ENCODE measurements at regions not wholly inside any gene's neighbourhood (a gene's known extent, or its start where the extent isn't known, plus 50 kb on each side); places are given as distances from the start of the nearest gene placed in this dataset.

GRCh38 chr16:9185381-9185780, 93.9 kb downstream of the HAPSTR1 start:
- in situ Hi-C loops (cut with HindIII; ENCODE audit: low pct_unique_long_range_greater_than_20kb, low sequenced_read_pairs) (no loop called here), intact Hi-C loops (cut with micrococcal nuclease; ENCODE audit: unreplicated experiment) (no loop called here)
- CTCF ChIA-PET, result no interaction called here
- POLR2A ChIA-PET, result interaction anchor here (0.6 kb wide), 1 partner anchor 74 kb away, joined by 3 read pairs; no protein-coding TSS in a partner anchor
- H3K4me1 ChIP-seq (ENCODE audit: control insufficient read depth, insufficient read depth, low read length), result no peaks in the 10 kb centered on the region
- H3K27ac ChIP-seq (ENCODE audit: low read length), result no peak overlapping the region
- H3K36me3 ChIP-seq (ENCODE audit: control insufficient read depth, insufficient read depth, low read length), result no peaks in the 10 kb centered on the region
- no peak for ATAC-seq
- H3K4me3 ChIP-seq (ENCODE audit: low read depth in 2 of 2, low read length in 2 of 2), result no peak overlapping the region
- no peaks in the 10 kb centered on the region for H3K9me3 ChIP-seq (ENCODE audit: control insufficient read depth, insufficient read depth, low read depth, low read length)
- BruUV-seq (replicated peaks), result no TSS peak
- H3K27me3 ChIP-seq (ENCODE audit: control insufficient read depth, insufficient read depth, low read length), result no peaks in the 10 kb centered on the region
- no peak for TF ChIP-seq POLR2AphosphoS5 (IDR thresholded peaks at IDR 0.05; ENCODE audit: low read depth, low read length)
- no peak for TF ChIP-seq SIN3A (IDR thresholded peaks at IDR 0.05; ENCODE audit: borderline replicate concordance, insufficient read depth, low read depth, low read length)
- TF ChIP-seq TCF7L2 (IDR thresholded peaks at IDR 0.05; ENCODE audit: low read depth, low read length), result no peak
- TF ChIP-seq REST (IDR thresholded peaks at IDR 0.05; ENCODE audit: insufficient read depth in 1 of 2, low read depth in 2 of 2, low read length in 1 of 2), result no peak
- no peak for TF ChIP-seq CTCF (IDR thresholded peaks at IDR 0.05)
- DNase-seq (ENCODE audit: low read depth, low spot score), result no peak

DNA sequence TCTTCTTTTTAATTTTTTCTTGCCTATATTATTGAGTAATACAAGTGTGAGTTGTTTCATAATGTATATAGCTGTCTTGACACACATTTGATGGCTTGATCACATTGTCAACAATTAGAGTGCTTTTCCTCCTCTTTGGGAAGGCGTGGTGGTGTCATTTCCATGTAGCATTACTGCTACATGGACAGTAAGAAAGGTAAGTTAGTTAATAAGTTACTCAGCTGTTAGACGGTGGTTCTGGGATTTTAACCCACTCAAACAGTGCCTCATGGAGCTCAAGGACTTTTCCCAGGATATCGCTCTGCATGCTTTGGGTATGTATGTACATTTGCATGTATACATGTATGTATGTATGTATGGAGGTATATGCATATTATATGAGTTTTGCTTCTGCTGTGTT, 94.6 kb downstream of the HAPSTR1 start:
- ATAC-seq (no peak), DNase-seq (ENCODE audit: low read depth, low spot score) (no peak)
- no TSS peak for BruUV-seq (replicated peaks)
- TF ChIP-seq REST (IDR thresholded peaks at IDR 0.05; ENCODE audit: insufficient read depth in 1 of 2, low read depth in 2 of 2, low read length in 1 of 2) (no peak), CTCF (IDR thresholded peaks at IDR 0.05) (no peak), POLR2AphosphoS5 (IDR thresholded peaks at IDR 0.05; ENCODE audit: low read depth, low read length) (no peak), TCF7L2 (IDR thresholded peaks at IDR 0.05; ENCODE audit: low read depth, low read length) (no peak), SIN3A (IDR thresholded peaks at IDR 0.05; ENCODE audit: borderline replicate concordance, insufficient read depth, low read depth, low read length) (no peak)
- Histone ChIP-seq H3K27ac (ENCODE audit: low read length) (no peak overlapping the region), H3K36me3 (ENCODE audit: control insufficient read depth, insufficient read depth, low read length) (no peaks in the 10 kb centered on the region), H3K27me3 (ENCODE audit: control insufficient read depth, insufficient read depth, low read length) (no peaks in the 10 kb centered on the region), H3K4me3 (ENCODE audit: low read depth in 2 of 2, low read length in 2 of 2) (no peak overlapping the region), H3K4me1 (ENCODE audit: control insufficient read depth, insufficient read depth, low read length) (no peaks in the 10 kb centered on the region), H3K9me3 (ENCODE audit: control insufficient read depth, insufficient read depth, low read depth, low read length) (no peaks in the 10 kb centered on the region)
- CTCF ChIA-PET, result no interaction called here
- POLR2A ChIA-PET, result interaction anchor here (0.6 kb wide), 1 partner anchor 1290 kb away, joined by 4 read pairs; no protein-coding TSS in a partner anchor
- intact Hi-C loops (cut with micrococcal nuclease; ENCODE audit: unreplicated experiment), result no loop called here
- in situ Hi-C loops (cut with HindIII; ENCODE audit: low pct_unique_long_range_greater_than_20kb, low sequenced_read_pairs), result no loop called here
